Spleen (tissue), 11 donors: ENCODE measurements at regions not wholly inside any gene's neighbourhood (a gene's known extent, or its start where the extent isn't known, plus 50 kb on each side); places are given as distances from the start of the nearest gene placed in this dataset.

Experiments
- DNase-seq: peaks from one replicate; pipeline ENCODE4 v3.0.0-alpha.2; 2020
- H3K27ac ChIP-seq, 8 donors: fragments of 200-600 bp; sonication (generic) in 7 of 8; 1 replicate in 4 of 8; 2 replicates in 4 of 8; pipeline versions ENCODE4 v1.5.0 to v1.8.0; 2016 to 2021; ENCODE audit warnings: inconsistent platforms in 4 of 8, mild to moderate bottlenecking in 4 of 8, moderate library complexity in 1 of 8
- H3K27me3 ChIP-seq, 7 donors: fragments of 200-600 bp; sonication (generic) in 6 of 7; replicated peaks in 1 of 7; 1 replicate in 4 of 7; 2 replicates in 3 of 7; pipeline versions ENCODE4 v1.5.0 to v1.8.0; 2016 to 2021; ENCODE audit warnings: inconsistent platforms in 3 of 7, mild to moderate bottlenecking in 1 of 7
- H3K36me3 ChIP-seq, 6 donors: fragments of 200-600 bp; sonication (generic) in 5 of 6; 1 replicate in 4 of 6; 2 replicates in 2 of 6; pipeline versions ENCODE4 v1.5.0 to v1.8.0; 2016 to 2021; ENCODE audit warnings: inconsistent platforms in 2 of 6
- H3K4me1 ChIP-seq, 6 donors: fragments of 200-600 bp; sonication (generic) in 5 of 6; 1 replicate in 3 of 6; 2 replicates in 3 of 6; pipeline versions ENCODE4 v1.5.0 to v1.8.0; 2016 to 2021; ENCODE audit warnings: inconsistent platforms in 3 of 6
- H3K4me3 ChIP-seq, 8 donors: fragments of 200-600 bp; sonication (generic) in 7 of 8; 1 replicate in 4 of 8; 2 replicates in 4 of 8; pipeline versions ENCODE4 v1.5.0 to v1.8.0; 2016 to 2021; ENCODE audit warnings: inconsistent platforms in 4 of 8, mild to moderate bottlenecking in 4 of 8, moderate library complexity in 2 of 8
- H3K9me3 ChIP-seq, 8 donors: fragments of 200-600 bp; sonication (generic) in 7 of 8; 1 replicate in 4 of 8; 2 replicates in 4 of 8; pipeline versions ENCODE4 v1.5.0 to v1.8.0; 2016 to 2021; ENCODE audit warnings: inconsistent platforms in 4 of 8
- POLR2A ChIP-seq, 3 donors: fragments of 450-650 bp; IDR thresholded peaks; one replicate each; pipeline ENCODE4 v1.5.1; 2017; ENCODE audit warnings: antibody characterized with exemption in 3 of 3, mild to moderate bottlenecking in 1 of 3
- POLR2AphosphoS5 ChIP-seq, 3 donors: sonication (generic); formaldehyde crosslinking; IDR thresholded peaks; one replicate each; pipeline ENCODE4 v1.5.1; 2017; ENCODE audit warnings: antibody characterized with exemption in 3 of 3
- WGBS, 5 donors: extraction: QIAGEN DNeasy Blood & Tissue Kit in 3 of 5; methylation state at CpG; one replicate each; pipeline versions ENCODE4 v1.1.5 to v1.1.7; 2013 to 2018; 5-methylcytosine and 5-hydroxymethylcytosine counted together
- intact Hi-C: fragments of 100-400 bp; cut with DNase I; formaldehyde crosslinking; loops from one replicate; pipeline ENCODE4 v1.15.0; 2023; ENCODE audit warnings: low total_unique reads
- TF ChIP-seq, protein P1 (sequence below), 11 experiments: fragments of 200-600 bp in 7 of 11; fragments of 450-650 bp in 4 of 11; sonication (generic) in 4 of 11; IDR thresholded peaks in 8 of 11; conservative IDR thresholded peaks in 3 of 11; 1 replicate in 7 of 11; 2 replicates in 4 of 11; pipeline versions ENCODE4 v1.4.0 to v1.8.0; 2016 to 2021; ENCODE audit warnings: antibody characterized with exemption in 11 of 11, inconsistent platforms in 4 of 11, mild to moderate bottlenecking in 1 of 11
- donor health status: healthy with polysubstance abuse.
- donor health status: DM: no; HTN: no; CAD: no; lungs with moderate emphysema.
- donor health status: DM: no; HTN: no; CAD: no.
- donor health status: Bipolar disorder and iron deficiency.
- donor health status: healthy.
- donor health status: DM: no; HTN: no; CAD: no.
- donor health status: DM: yes; HTN: yes; CAD: no.

GRCh38 chr18:25805939-25806338 is 284.5 kb downstream of the SS18 start:
- intact Hi-C loops, result no loop called here
- no peak overlapping the region for H3K4me3 ChIP-seq
- no peaks in the 10 kb centered on the region for H3K9me3 ChIP-seq
- TF ChIP-seq, protein P1, sequence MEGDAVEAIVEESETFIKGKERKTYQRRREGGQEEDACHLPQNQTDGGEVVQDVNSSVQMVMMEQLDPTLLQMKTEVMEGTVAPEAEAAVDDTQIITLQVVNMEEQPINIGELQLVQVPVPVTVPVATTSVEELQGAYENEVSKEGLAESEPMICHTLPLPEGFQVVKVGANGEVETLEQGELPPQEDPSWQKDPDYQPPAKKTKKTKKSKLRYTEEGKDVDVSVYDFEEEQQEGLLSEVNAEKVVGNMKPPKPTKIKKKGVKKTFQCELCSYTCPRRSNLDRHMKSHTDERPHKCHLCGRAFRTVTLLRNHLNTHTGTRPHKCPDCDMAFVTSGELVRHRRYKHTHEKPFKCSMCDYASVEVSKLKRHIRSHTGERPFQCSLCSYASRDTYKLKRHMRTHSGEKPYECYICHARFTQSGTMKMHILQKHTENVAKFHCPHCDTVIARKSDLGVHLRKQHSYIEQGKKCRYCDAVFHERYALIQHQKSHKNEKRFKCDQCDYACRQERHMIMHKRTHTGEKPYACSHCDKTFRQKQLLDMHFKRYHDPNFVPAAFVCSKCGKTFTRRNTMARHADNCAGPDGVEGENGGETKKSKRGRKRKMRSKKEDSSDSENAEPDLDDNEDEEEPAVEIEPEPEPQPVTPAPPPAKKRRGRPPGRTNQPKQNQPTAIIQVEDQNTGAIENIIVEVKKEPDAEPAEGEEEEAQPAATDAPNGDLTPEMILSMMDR (IDR thresholded peaks at IDR 0.05 in 8 of 11, conservative IDR thresholded peaks at IDR 0.05 in 3 of 11), result no peak
- TF ChIP-seq POLR2AphosphoS5 (IDR thresholded peaks at IDR 0.05) (no peak), POLR2A (IDR thresholded peaks at IDR 0.05) (no peak)
- DNase-seq, result no peak
- WGBS, 5 donors, result 69 to 90% (median 77%) methylated on average over 4 of the region's 4 CpGs
- H3K36me3 ChIP-seq, result no peaks in the 10 kb centered on the region
- H3K27me3 ChIP-seq, result peaks cover 0 to 4% (median 0%) of the 10 kb centered on the region in 7 donors
- no peak overlapping the region for H3K27ac ChIP-seq
- H3K4me1 ChIP-seq, result no peaks in the 10 kb centered on the region

DNA sequence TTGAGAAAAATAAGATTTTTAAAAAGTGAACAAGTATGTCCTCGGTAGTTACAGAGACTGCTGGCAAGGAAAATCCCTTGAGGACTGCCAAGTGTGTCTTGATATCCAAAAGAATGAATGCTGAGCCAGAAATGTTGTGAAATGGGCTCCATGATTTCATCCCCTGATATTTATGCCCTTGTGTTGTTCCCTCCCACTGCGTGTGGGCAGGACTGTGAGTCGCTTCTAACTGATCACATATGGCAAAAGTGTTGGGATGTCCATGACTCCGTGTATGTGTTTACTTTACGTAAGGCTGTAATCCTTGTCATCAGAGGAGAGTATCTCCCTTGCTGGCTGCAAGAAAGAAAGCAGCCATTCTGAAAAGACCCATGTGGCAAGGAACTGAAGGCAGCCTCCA is 285.1 kb downstream of the SS18 start:
- Histone ChIP-seq H3K36me3 (no peaks in the 10 kb centered on the region), H3K27me3 (peaks cover 0 to 4% (median 0%) of the 10 kb centered on the region in 7 donors), H3K27ac (no peak overlapping the region), H3K9me3 (no peaks in the 10 kb centered on the region), H3K4me3 (no peak overlapping the region), H3K4me1 (no peaks in the 10 kb centered on the region)
- TF ChIP-seq POLR2AphosphoS5 (IDR thresholded peaks at IDR 0.05), result no peak
- TF ChIP-seq POLR2A (IDR thresholded peaks at IDR 0.05), result no peak
- TF ChIP-seq, protein P1 (IDR thresholded peaks at IDR 0.05 in 8 of 11, conservative IDR thresholded peaks at IDR 0.05 in 3 of 11), result no peak
- WGBS, 5 donors, result 71 to 86% (median 80%) methylated on average over 5 of the region's 5 CpGs
- DNase-seq, result no peak
- intact Hi-C loops, result no loop called here

GRCh38 chr18:25799231-25799630 is 291.2 kb downstream of the SS18 start:
- no peak for DNase-seq
- no peak overlapping the region for H3K4me3 ChIP-seq
- WGBS, 5 donors, result 84 to 92% (median 90%) methylated on average over 3 of the region's 3 CpGs
- intact Hi-C loops, result no loop called here
- H3K27me3 ChIP-seq, result peaks cover 0 to 4% (median 0%) of the 10 kb centered on the region in 7 donors
- H3K4me1 ChIP-seq, result no peaks in the 10 kb centered on the region
- no peaks in the 10 kb centered on the region for H3K36me3 ChIP-seq
- TF ChIP-seq POLR2AphosphoS5 (IDR thresholded peaks at IDR 0.05) (no peak), POLR2A (IDR thresholded peaks at IDR 0.05) (no peak)
- TF ChIP-seq, protein P1 (IDR thresholded peaks at IDR 0.05 in 8 of 11, conservative IDR thresholded peaks at IDR 0.05 in 3 of 11), result no peak
- H3K27ac ChIP-seq, result no peak overlapping the region
- no peaks in the 10 kb centered on the region for H3K9me3 ChIP-seq

GRCh38 chr18:25798046-25798445 is 292.4 kb downstream of the SS18 start:
- Histone ChIP-seq H3K4me3 (no peak overlapping the region), H3K36me3 (no peaks in the 10 kb centered on the region), H3K4me1 (no peaks in the 10 kb centered on the region), H3K27me3 (peaks cover 0 to 4% (median 0%) of the 10 kb centered on the region in 7 donors), H3K9me3 (no peaks in the 10 kb centered on the region), H3K27ac (no peak overlapping the region)
- DNase-seq, result no peak
- WGBS, 5 donors, result 82 to 95% (median 88%) methylated on average over 4 of the region's 4 CpGs
- intact Hi-C loops, result no loop called here
- TF ChIP-seq POLR2A (IDR thresholded peaks at IDR 0.05), result no peak
- TF ChIP-seq POLR2AphosphoS5 (IDR thresholded peaks at IDR 0.05), result no peak
- TF ChIP-seq, protein P1 (IDR thresholded peaks at IDR 0.05 in 8 of 11, conservative IDR thresholded peaks at IDR 0.05 in 3 of 11), result no peak
